HepG2 (cell line): ENCODE measurements at regions not wholly inside any gene's neighbourhood (a gene's known extent, or its start where the extent isn't known, plus 50 kb on each side); places are given as distances from the start of the nearest gene placed in this dataset.
"Not testable (repeated sequence)": the region's sequence is repeated elsewhere in the genome, so short reads cannot be mapped to it uniquely, and the experiment has no call there.

Source experiments
- ATAC-seq: fragments of 200-7000 bp; cut with Tn5 transposase; 3 replicates; pipeline ENCODE4 v1.9.1; 2020; ENCODE audit warnings: mild to moderate bottlenecking, moderate library complexity
- BruUV-seq: library from RNA; stranded (reverse); fragments of 400-500 nt; replicated peaks from 2 replicates; lab custom pipeline; 2021; lab: Mats Ljungman, UMichigan
- CTCF ChIA-PET: fragments of 300-600 bp; formaldehyde crosslinking; extraction: SDS; loops from one replicate; lab custom pipeline; 2021; ENCODE audit warnings: low total read pairs, inconsistent platforms, low intra/inter-chr PET ratio; lab: Yijun Ruan, JAX
- POLR2A ChIA-PET: fragments of 350-600 bp; sonication (Branson Sonifier 250); formaldehyde crosslinking; loops from one replicate; lab custom pipeline; 2020; ENCODE audit warnings: antibody characterized with exemption, inconsistent platforms; lab: Yijun Ruan, JAX
- DNase-seq: peaks from one replicate; pipeline ENCODE4 v3.0.0-alpha.2; 2015; ENCODE audit warnings: low spot score
- FAIRE-seq: peaks from 3 replicates; lab custom pipeline; 2011; peaks lifted over from hg19 to GRCh38; lab: Jason Lieb, UNC
- H2AFZ ChIP-seq: one replicate; pipeline ENCODE4 v1.6.1; 2011; ENCODE audit warnings: low read length, inconsistent platforms
- H3K27ac ChIP-seq: fragments of 300-600 bp; 3 replicates; pipeline ENCODE4 v1.8.0; 2011; ENCODE audit warnings: mixed run types, mild to moderate bottlenecking, mixed read lengths, low read length, inconsistent platforms; ENCODE audit not compliant: insufficient read depth; ENCODE audit errors: extremely low read length
- H3K27me3 ChIP-seq, 2 experiments: fragments of 200-600 bp in 1 of 2; 2 replicates in 1 of 2; 3 replicates in 1 of 2; pipeline versions ENCODE4 v1.6.0 to v1.8.0; 2011; ENCODE audit warnings: low read length in 2 of 2, mild to moderate bottlenecking in 2 of 2, moderate library complexity in 2 of 2, inconsistent platforms in 1 of 2; ENCODE audit not compliant: insufficient read depth in 2 of 2, control insufficient read depth in 1 of 2
- H3K36me3 ChIP-seq, 2 experiments: fragments of 200-600 bp in 1 of 2; replicated peaks in 1 of 2; 2 replicates in 1 of 2; 3 replicates in 1 of 2; pipeline versions ENCODE4 v1.5.1 to v1.8.0; 2011; ENCODE audit warnings: low read length in 2 of 2, inconsistent platforms in 1 of 2; ENCODE audit not compliant: insufficient read depth in 2 of 2, control insufficient read depth in 1 of 2
- H3K4me1 ChIP-seq: 2 replicates; pipeline ENCODE4 v1.5.1; 2012; ENCODE audit warnings: low read length, inconsistent platforms; ENCODE audit not compliant: insufficient read depth
- H3K4me2 ChIP-seq: 2 replicates; pipeline ENCODE4 v1.6.0; 2011; ENCODE audit warnings: low read depth, low read length, inconsistent platforms
- H3K4me3 ChIP-seq, 3 experiments: fragments of 200-600 bp in 1 of 3; sonication (generic), shearing (Covaris generic) in 1 of 3; replicated peaks in 1 of 3; 2 replicates each; pipeline ENCODE4 v1.5.1; 2011 to 2016; ENCODE audit warnings: low read length in 3 of 3, inconsistent platforms in 2 of 3, low read depth in 2 of 3, mild to moderate bottlenecking in 2 of 3, control low read depth in 1 of 3, mixed read lengths in 1 of 3; ENCODE audit not compliant: insufficient read depth in 1 of 3
- H3K79me2 ChIP-seq: one replicate; pipeline ENCODE4 v1.6.1; 2011; ENCODE audit warnings: low read length, inconsistent platforms; ENCODE audit not compliant: insufficient read depth
- H3K9ac ChIP-seq: 2 replicates; pipeline ENCODE4 v1.6.0; 2011; ENCODE audit warnings: mild to moderate bottlenecking, low read depth, low read length, inconsistent platforms; ENCODE audit not compliant: insufficient read depth
- H3K9me3 ChIP-seq: 2 replicates; pipeline ENCODE4 v1.5.1; 2012; ENCODE audit warnings: mild to moderate bottlenecking, low read length
- H4K20me1 ChIP-seq: 2 replicates; pipeline ENCODE4 v1.6.0; 2011; ENCODE audit warnings: inconsistent platforms, mild to moderate bottlenecking, low read length, moderate library complexity; ENCODE audit not compliant: insufficient read depth
- FIP1L1 ChIP-seq: fragments of 200-400 bp; formaldehyde crosslinking; IDR thresholded peaks from 2 replicates; pipeline ENCODE4 v1.6.1; 2018; ENCODE audit warnings: low read depth, mild to moderate bottlenecking, low read length, moderate library complexity, borderline replicate concordance; ENCODE audit not compliant: insufficient read depth
- HNRNPLL ChIP-seq: fragments of 200-400 bp; formaldehyde crosslinking; IDR thresholded peaks from 2 replicates; pipeline ENCODE4 v1.6.1; 2017; ENCODE audit warnings: mild to moderate bottlenecking, low read depth, low read length; ENCODE audit not compliant: poor library complexity, severe bottlenecking
- PITX1 ChIP-seq: sonication (generic); formaldehyde crosslinking; IDR thresholded peaks from 2 replicates; pipeline ENCODE4 v1.5.1; 2020; ENCODE audit warnings: mild to moderate bottlenecking, missing genetic modification reagents
- TEAD2 ChIP-seq: sonication (generic); formaldehyde crosslinking; IDR thresholded peaks from 2 replicates; pipeline ENCODE4 v1.9.0; 2021; ENCODE audit warnings: missing genetic modification reagents
- ZNF660 ChIP-seq: sonication (generic); formaldehyde crosslinking; IDR thresholded peaks from 2 replicates; pipeline ENCODE4 v1.5.1; 2020; ENCODE audit warnings: mild to moderate bottlenecking, low read depth, missing genetic modification reagents, borderline replicate concordance
- ZSCAN21 ChIP-seq: sonication (generic); formaldehyde crosslinking; IDR thresholded peaks from 2 replicates; pipeline ENCODE4 v1.8.0; 2022; ENCODE audit warnings: mild to moderate bottlenecking, missing genetic modification reagents, moderate library complexity, borderline replicate concordance
- WGBS: methylation state at CpG from one replicate; pipeline ENCODE4 v1.1.6; 2017; ENCODE audit warnings: low lambda C conversion rate; 5-methylcytosine and 5-hydroxymethylcytosine counted together
- in situ Hi-C: cut with HindIII; loops from 2 replicates; pipeline ENCODE4 v1.10.0; 2017; ENCODE audit warnings: low pct_unique_long_range_greater_than_20kb; ENCODE audit not compliant: extremely low pct_ligation_motif_present
- intact Hi-C: fragments of 100-400 bp; cut with micrococcal nuclease; formaldehyde crosslinking; loops from one replicate; pipeline ENCODE4 v1.10.0; 2022; ENCODE audit not compliant: unreplicated experiment
- TF ChIP-seq, protein P1 (sequence below): IDR thresholded peaks from 2 replicates; pipeline ENCODE4 v1.6.1; 2016; ENCODE audit warnings: low read depth, borderline replicate concordance

DNA sequence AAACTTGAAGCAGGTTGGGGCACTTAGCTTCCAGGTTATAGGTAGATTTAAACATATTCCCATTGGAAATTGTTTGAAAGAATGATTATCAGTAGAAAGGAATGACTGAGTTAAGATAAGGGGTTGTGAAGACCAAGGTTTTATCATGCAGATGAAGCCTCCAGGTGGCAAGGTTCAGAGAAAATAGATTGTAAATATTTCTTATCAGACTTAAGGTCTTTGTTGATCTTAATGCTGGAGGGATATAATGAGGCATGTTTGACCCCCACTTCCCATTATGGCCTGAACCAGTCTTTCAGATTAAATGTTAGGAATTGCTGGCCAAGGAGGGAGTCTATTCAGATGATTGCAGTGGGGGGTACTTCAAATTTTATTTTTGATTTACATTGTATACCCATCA lies 1486.5 kb upstream of the PRR20A start:
- intact Hi-C loops, result no loop called here
- Histone ChIP-seq H4K20me1 (no peaks in the 10 kb centered on the region), H3K4me2 (no peak overlapping the region), H3K4me3 (no peak overlapping the region), H3K4me1 (no peaks in the 10 kb centered on the region), H2AFZ (no peak overlapping the region), H3K36me3 (no peaks in the 10 kb centered on the region), H3K9me3 (peaks cover 5% of the 10 kb centered on the region; the same call in 1 of the 2 replicates), H3K9ac (no peak overlapping the region), H3K79me2 (no peaks in the 10 kb centered on the region), H3K27me3 (no peaks in the 10 kb centered on the region; a peak in 1 of 5 replicates), H3K27ac (no peak overlapping the region)
- FAIRE-seq (no peak), ATAC-seq (no peak), DNase-seq (no peak)
- BruUV-seq, result no TSS peak
- no peak for TF ChIP-seq PITX1 (CRISPR knock-in tag)
- TF ChIP-seq, protein P1, sequence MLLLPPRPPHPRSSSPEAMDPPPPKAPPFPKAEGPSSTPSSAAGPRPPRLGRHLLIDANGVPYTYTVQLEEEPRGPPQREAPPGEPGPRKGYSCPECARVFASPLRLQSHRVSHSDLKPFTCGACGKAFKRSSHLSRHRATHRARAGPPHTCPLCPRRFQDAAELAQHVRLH, result no peak
- TF ChIP-seq ZSCAN21 (CRISPR knock-in tag), result no peak
- TF ChIP-seq FIP1L1, result no peak
- no peak for TF ChIP-seq HNRNPLL
- no peak for TF ChIP-seq TEAD2
- TF ChIP-seq ZNF660 (CRISPR knock-in tag), result no peak
- CTCF ChIA-PET, result no interaction called here
- POLR2A ChIA-PET, result no interaction called here
- in situ Hi-C loops, result no loop called here

DNA sequence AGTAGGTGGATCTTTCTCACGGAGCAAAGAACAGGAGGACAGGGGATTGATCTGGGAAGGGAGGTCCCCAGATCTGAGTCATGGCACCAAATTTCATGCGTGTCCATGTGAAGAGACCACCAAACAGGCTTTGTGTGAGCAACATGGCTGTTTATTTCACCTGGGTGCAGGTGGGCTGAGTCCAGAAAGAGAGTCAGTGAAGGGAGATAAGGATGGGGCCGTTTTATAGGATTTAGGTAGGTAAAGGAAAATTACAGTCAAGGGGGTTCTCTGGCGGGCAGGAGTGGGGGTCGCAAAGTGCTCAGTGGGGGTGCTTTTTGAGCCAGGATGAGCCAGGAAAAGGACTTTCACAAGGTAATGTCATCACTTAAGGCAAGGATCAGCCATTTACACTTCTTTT lies 1480.5 kb upstream of the PRR20A start:
- DNase-seq, H3K9ac ChIP-seq, H3K36me3 ChIP-seq, POLR2A ChIA-PET, H3K4me2 ChIP-seq, intact Hi-C loops, H3K27ac ChIP-seq, H2AFZ ChIP-seq, H3K4me1 ChIP-seq, in situ Hi-C loops, H4K20me1 ChIP-seq, BruUV-seq, FAIRE-seq, H3K27me3 ChIP-seq, CTCF ChIA-PET, H3K4me3 ChIP-seq, H3K79me2 ChIP-seq, ATAC-seq: not testable (repeated sequence)
- 1% methylated on average over 5 of the region's 5 CpGs for WGBS
- H3K9me3 ChIP-seq, result peaks cover 25% of the 10 kb centered on the region
